ENCODE measurements at regions not wholly inside any gene's neighbourhood (a gene's known extent, or its start where the extent isn't known, plus 50 kb on each side); places are given as distances from the start of the nearest gene placed in this dataset.

GRCh38 chr21:14895792-14896191 lies 169.0 kb downstream of the NRIP1 start:
- TF ChIP-seq POLR2A (IDR thresholded peaks at IDR 0.05; ENCODE audit: low read depth, low read length), result no peak
- no peak for TF ChIP-seq POLR2AphosphoS5 (IDR thresholded peaks at IDR 0.05; ENCODE audit: low read depth, low read length)
- TF ChIP-seq SPI1 (IDR thresholded peaks at IDR 0.05; ENCODE audit: low read depth, low read length), result no peak
- TF ChIP-seq TAF1 (IDR thresholded peaks at IDR 0.05; ENCODE audit: low read depth, low read length), result no peak
- no peak for TF ChIP-seq PAX5 (IDR thresholded peaks at IDR 0.05; ENCODE audit: insufficient read depth, low read length, severe bottlenecking)

All from GM12891 (cell line).